Activated T-cell treated with anti-CD3 and anti-CD28 coated beads, Interleukin-2, amount 50 U/mL, for 4 hours (primary cell): ENCODE measurements at regions not wholly inside any gene's neighbourhood (a gene's known extent, or its start where the extent isn't known, plus 50 kb on each side); places are given as distances from the start of the nearest gene placed in this dataset.
"Not testable (repeated sequence)": the region's sequence is repeated elsewhere in the genome, so short reads cannot be mapped to it uniquely, and the experiment has no call there.

Experiments used
- ATAC-seq, 2 donors: fragments of 200-7000 bp; cut with Tn5 transposase; one replicate each; pipeline ENCODE4 v1.10.0; 2021
- DNase-seq: peaks from one replicate; pipeline ENCODE4 v3.0.0-alpha.2; 2020
- H3K27me3 Mint-ChIP-seq: one replicate; pipeline ENCODE4 v1.8.0; 2021; ENCODE audit warnings: low read depth, mixed read lengths
- H3K36me3 Mint-ChIP-seq: one replicate; pipeline ENCODE4 v1.8.0; 2022; ENCODE audit warnings: mixed read lengths; ENCODE audit not compliant: insufficient read depth
- H3K4me1 Mint-ChIP-seq: one replicate; pipeline ENCODE4 v1.8.0; 2021; ENCODE audit warnings: low read depth, mixed read lengths
- H3K4me3 Mint-ChIP-seq: one replicate; pipeline ENCODE4 v1.8.0; 2021; ENCODE audit warnings: mild to moderate bottlenecking, moderate library complexity, mixed read lengths
- H3K9me3 Mint-ChIP-seq: one replicate; pipeline ENCODE4 v1.8.0; 2021; ENCODE audit warnings: mixed read lengths

DNA sequence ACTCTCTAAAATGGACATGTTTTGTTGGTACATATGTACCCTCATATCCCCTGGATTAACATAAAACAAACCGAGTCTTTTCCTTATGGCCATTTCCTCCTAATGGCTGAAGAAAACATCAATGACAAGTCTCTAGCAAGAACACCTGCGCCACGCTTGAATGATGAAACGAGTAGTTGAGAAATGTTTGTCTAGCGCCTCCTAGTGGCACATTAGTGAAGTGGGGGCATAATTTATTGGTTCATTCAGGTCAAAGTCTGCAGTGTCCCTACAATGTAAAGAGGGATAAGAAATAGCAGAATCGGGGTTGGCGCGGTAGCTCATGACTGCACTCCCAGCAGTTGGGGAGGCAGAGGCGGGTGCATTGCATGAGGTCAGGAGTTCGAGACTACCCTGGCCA, 391.8 kb upstream of the USP9Y start:
- Mint-ChIP-seq H3K27me3 (no peaks in the 10 kb centered on the region), H3K4me1 (no peaks in the 10 kb centered on the region), H3K4me3 (no peak overlapping the region), H3K36me3 (no peaks in the 10 kb centered on the region), H3K9me3 (peaks cover 6% of the 10 kb centered on the region)
- no peak for ATAC-seq
- DNase-seq = no peak

DNA sequence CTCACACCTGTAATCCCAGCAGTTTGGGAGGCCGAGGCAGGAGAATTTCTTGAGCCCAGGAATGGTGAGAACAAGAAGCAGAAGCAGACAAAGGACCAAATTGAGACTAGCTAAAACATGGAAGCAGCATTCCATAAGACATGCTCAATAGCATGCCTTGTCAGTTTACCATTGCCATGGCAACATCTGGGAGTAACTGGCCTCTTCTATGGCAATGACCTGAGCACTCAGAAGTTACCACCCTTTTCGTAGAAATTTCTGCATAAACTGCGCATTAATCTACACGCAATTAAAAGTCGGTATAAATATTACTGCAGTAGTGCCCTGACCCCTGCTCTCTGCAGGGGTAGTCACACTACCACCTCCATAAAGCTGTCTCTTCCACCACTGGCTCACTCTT, 390.2 kb upstream of the USP9Y start:
- Mint-ChIP-seq H3K36me3 (no peaks in the 10 kb centered on the region), H3K4me3 (no peak overlapping the region), H3K9me3 (peaks cover 6% of the 10 kb centered on the region), H3K27me3 (no peaks in the 10 kb centered on the region), H3K4me1 (no peaks in the 10 kb centered on the region)
- ATAC-seq (no peak), DNase-seq (no peak)

DNA sequence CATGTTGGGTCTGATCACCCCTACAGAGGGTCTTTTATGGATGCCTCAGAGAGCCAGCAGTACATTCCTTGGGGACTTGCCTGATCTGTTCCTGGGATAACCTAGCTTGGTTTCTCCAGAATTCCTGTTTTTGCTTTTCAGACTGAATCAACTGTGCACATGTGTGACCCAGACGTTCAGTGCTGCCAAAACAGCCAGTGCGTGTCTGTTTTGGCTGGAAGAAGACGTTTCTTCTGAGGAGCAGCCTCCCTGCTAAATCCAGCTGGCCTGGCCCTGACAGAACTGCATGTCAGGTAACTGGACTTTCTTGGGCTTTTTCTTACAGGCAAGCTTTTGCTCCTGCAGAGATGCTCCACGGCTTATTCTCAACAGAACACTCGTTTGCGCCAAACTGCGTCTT, 373.3 kb upstream of the USP9Y start:
- DNase-seq (no peak), ATAC-seq (no peak)
- Mint-ChIP-seq H3K9me3 (no peaks in the 10 kb centered on the region), H3K36me3 (no peaks in the 10 kb centered on the region), H3K4me3 (no peak overlapping the region), H3K4me1 (no peaks in the 10 kb centered on the region), H3K27me3 (no peaks in the 10 kb centered on the region)

DNA sequence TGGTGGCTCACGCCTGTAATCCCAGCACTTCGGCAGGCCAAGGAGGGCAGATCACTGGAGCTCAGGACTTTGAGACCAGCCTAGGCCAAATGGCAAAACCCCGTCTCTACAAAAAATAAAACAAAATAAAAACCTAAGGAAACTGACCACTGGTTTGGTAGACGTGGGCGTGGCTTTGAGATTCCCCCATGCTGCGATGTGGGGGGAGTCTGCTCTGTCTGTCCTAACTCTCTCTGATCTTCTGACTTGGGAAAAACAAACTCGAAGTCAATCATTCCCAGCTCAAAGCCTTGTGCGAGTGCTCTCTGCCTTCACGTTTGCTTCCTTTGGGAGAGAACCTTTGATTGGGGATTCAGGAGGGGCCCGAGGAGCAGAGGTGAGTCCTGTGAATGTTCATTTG, 369.1 kb upstream of the USP9Y start:
- not testable (repeated sequence) for DNase-seq, H3K4me3 Mint-ChIP-seq, H3K27me3 Mint-ChIP-seq, H3K4me1 Mint-ChIP-seq, ATAC-seq, H3K36me3 Mint-ChIP-seq, H3K9me3 Mint-ChIP-seq

DNA sequence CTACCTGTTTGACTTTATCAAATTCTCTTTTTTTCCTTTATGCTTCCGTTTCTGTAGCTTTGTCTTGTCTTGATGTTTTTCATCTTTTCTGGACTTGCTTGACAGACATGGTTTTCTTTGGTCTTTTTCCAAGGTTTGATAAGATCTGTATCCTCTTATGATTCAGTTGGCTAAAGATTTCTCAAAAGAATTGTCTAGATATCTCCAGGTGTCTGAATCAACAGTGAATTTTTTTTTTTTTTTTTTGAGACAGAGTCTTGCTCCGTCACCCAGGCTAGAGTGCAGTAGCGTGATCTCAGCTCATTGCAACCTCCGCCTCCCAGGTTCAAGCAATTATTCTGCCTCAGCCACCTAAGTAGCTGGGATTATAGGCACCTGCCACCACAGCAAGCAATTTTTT, 357.8 kb upstream of the USP9Y start:
- Mint-ChIP-seq H3K4me1 (no peaks in the 10 kb centered on the region), H3K9me3 (no peaks in the 10 kb centered on the region), H3K4me3 (no peak overlapping the region), H3K27me3 (no peaks in the 10 kb centered on the region), H3K36me3 (no peaks in the 10 kb centered on the region)
- DNase-seq (no peak), ATAC-seq (no peak)

DNA sequence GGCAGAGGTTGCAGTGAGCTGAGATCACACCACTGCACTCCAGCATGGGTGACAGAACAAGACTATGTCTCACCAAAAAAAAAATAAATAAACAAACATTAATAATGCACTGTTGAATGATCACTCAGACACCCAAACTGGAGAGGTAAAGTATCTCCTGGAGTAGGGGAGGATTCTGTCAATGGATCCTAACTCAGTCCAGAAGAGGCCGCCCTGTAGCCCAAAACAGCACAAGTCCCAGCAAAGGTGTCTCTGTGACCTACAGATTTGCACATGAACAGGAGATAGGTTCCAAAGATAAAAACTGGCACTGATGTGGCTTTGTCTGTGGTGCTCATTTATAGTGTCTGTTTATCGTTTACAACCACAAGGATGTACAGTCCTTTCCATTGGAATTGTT, 352.9 kb upstream of the USP9Y start:
- Mint-ChIP-seq H3K27me3 (no peaks in the 10 kb centered on the region), H3K36me3 (no peaks in the 10 kb centered on the region), H3K4me1 (no peaks in the 10 kb centered on the region), H3K4me3 (no peak overlapping the region), H3K9me3 (peaks cover 3% of the 10 kb centered on the region)
- no peak for ATAC-seq
- DNase-seq = no peak

DNA sequence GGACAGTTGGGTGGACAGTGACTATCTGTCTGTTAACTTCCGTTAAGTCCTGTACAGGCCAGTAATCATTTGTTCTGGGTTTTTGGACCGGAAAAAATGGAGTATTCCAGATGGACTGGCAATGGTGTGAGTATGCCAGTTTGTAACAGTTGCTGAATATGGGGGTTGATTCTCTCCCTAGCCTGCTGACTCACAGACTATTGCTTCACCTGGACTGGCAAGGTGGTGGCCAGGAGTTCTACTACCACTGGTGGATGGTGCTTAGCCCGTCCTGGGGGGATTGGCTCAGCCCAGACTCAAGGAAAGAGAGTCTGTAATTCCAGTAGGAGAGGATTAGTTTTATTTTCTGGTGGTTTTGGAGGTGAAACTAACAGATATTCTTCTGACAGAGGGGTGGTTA, 343.8 kb upstream of the USP9Y start:
- H3K4me1 Mint-ChIP-seq = no peaks in the 10 kb centered on the region
- no peak overlapping the region for H3K4me3 Mint-ChIP-seq
- ATAC-seq (no peak), DNase-seq (no peak)
- H3K9me3 Mint-ChIP-seq = no peaks in the 10 kb centered on the region
- no peaks in the 10 kb centered on the region for H3K36me3 Mint-ChIP-seq
- no peaks in the 10 kb centered on the region for H3K27me3 Mint-ChIP-seq

DNA sequence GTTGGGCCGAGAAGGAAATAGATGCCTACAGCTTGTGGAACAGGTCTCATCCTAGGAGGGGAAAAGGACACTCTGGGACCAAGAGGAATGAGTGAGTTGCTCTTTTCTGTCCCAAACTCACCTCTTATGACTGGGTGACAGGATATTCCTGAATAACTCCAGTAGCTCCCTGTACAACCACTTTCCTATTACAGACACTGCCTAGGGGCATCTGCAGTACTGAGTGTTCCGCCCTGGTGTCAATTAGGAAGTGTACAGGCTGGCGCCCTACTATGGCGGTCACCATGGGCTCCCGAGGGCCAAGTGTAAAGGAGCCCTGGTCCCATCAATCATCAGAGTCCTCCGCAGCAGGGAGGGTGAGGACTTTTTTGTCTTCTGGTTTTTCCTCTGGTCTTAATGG, 343.4 kb upstream of the USP9Y start:
- Mint-ChIP-seq H3K36me3 (no peaks in the 10 kb centered on the region), H3K27me3 (no peaks in the 10 kb centered on the region), H3K4me3 (no peak overlapping the region), H3K4me1 (no peaks in the 10 kb centered on the region), H3K9me3 (no peaks in the 10 kb centered on the region)
- no peak for ATAC-seq
- DNase-seq = no peak

DNA sequence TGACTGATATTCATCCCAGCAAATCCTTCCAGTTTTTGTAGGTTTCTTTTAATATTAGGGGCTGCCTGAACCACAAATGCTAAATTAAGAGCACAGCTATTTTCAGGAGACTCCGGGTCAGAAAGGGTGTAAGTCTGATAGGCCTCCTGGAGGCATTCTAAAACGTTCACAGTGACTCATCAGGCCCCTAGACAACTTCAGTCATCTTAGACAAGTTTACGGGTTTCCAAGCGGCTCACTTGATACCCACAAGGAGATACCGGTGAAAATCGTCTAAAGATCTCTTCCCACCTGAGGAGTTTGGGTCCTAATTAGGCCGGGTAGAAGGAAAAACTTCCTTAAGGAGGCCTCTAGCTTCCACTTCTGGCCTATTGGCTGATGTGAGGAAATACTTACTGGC, 342.7 kb upstream of the USP9Y start:
- no peaks in the 10 kb centered on the region for H3K9me3 Mint-ChIP-seq
- no peaks in the 10 kb centered on the region for H3K4me1 Mint-ChIP-seq
- H3K4me3 Mint-ChIP-seq = no peak overlapping the region
- DNase-seq (no peak), ATAC-seq (no peak)
- H3K27me3 Mint-ChIP-seq = no peaks in the 10 kb centered on the region
- no peaks in the 10 kb centered on the region for H3K36me3 Mint-ChIP-seq

DNA sequence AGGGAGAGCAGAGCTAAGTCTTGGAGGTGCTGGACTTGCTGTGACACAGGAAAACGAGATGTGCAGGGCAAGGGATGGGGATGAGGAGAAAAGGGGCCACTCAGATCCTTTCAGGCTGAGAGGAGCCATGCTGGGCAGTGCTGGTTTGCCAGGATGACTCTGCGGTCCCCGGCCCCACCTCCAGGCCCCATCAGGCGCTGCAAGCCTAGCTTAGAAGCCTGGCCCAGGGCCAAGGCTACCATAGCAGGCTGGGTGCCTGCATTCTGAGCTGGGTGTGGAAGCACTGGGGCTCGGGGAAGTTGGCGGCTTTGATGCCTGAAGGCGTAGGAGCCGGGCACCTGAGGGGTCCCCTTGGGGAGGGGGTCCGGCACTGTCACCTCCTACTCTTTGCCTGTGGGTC, 341.2 kb upstream of the USP9Y start:
- Mint-ChIP-seq H3K27me3 (no peaks in the 10 kb centered on the region), H3K9me3 (no peaks in the 10 kb centered on the region), H3K4me1 (no peaks in the 10 kb centered on the region), H3K4me3 (no peak overlapping the region), H3K36me3 (no peaks in the 10 kb centered on the region)
- DNase-seq = no peak
- no peak for ATAC-seq

DNA sequence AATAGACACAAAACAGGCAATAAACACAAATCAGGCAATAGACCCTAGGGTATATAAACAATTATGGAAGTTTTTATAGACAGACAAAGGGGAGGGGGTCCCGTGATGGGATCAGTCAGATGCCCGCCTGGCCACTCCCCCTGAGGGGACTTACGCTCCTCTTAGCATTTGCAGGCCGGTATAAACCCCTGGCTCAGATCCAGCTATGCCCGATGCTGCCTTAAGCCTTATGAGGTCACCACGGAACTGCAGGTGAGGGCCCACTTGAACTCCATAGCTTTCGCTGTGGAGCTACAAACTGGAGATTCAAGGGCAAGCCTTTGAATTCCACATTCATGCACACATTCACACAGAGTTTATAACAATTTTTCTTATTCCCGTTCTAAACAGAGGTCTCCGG, 340.5 kb upstream of the USP9Y start:
- H3K9me3 Mint-ChIP-seq = no peaks in the 10 kb centered on the region
- no peaks in the 10 kb centered on the region for H3K4me1 Mint-ChIP-seq
- no peaks in the 10 kb centered on the region for H3K36me3 Mint-ChIP-seq
- H3K27me3 Mint-ChIP-seq = no peaks in the 10 kb centered on the region
- DNase-seq (no peak), ATAC-seq (no peak)
- no peak overlapping the region for H3K4me3 Mint-ChIP-seq

DNA sequence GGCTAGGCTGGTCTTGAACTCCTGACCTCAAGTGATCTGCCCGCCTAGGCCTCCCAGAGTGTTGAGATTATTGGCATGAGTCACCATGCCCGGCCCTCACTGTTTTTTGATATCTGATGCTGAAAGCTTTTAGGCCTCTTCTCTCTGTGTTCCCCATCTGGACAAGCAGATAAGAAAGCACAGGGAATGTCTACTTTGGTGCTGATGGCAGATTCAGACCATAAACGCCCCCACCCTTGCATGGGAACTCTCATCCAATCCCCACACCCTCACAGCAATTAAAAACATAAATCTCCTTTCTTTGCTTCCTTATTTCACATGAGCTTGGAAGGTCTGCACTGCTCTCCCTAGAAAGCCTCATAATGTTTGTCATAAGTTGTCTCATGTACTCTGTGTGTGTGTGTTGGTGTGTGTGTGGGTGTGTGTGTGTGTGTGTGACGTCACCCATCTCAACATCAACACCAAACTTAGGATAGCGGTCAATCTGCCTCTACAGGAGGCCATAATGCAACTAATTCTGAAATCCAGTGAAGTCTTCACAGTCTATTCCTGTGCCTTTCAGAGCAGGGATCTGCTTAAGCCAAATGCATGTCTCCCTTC, 335.6 kb upstream of the USP9Y start:
- ATAC-seq (no peak), DNase-seq (no peak)
- Mint-ChIP-seq H3K4me3 (no peak overlapping the region), H3K36me3 (no peaks in the 10 kb centered on the region), H3K9me3 (no peaks in the 10 kb centered on the region), H3K4me1 (no peaks in the 10 kb centered on the region), H3K27me3 (no peaks in the 10 kb centered on the region)

DNA sequence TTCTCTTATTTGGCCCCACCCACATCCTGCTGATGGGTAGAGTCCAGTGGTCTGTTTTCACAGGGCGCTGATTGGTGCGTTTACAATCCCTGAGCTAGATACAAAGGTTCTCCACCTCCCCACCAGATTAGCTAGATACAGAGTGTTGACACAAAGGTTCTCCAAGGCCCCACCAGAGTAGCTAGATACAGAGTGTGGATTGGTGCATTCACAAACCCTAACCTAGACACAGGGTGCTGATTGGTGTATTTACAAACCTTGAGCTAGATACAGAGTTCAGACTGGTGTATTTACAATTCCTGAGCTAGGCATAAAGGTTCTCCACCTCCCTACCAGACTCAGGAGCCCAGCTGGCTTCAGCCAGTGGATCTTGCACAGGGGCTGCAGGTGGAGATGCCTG, 326.4 kb upstream of the USP9Y start:
- H3K36me3 Mint-ChIP-seq, ATAC-seq, H3K9me3 Mint-ChIP-seq, DNase-seq, H3K4me3 Mint-ChIP-seq, H3K4me1 Mint-ChIP-seq, H3K27me3 Mint-ChIP-seq: not testable (repeated sequence)

DNA sequence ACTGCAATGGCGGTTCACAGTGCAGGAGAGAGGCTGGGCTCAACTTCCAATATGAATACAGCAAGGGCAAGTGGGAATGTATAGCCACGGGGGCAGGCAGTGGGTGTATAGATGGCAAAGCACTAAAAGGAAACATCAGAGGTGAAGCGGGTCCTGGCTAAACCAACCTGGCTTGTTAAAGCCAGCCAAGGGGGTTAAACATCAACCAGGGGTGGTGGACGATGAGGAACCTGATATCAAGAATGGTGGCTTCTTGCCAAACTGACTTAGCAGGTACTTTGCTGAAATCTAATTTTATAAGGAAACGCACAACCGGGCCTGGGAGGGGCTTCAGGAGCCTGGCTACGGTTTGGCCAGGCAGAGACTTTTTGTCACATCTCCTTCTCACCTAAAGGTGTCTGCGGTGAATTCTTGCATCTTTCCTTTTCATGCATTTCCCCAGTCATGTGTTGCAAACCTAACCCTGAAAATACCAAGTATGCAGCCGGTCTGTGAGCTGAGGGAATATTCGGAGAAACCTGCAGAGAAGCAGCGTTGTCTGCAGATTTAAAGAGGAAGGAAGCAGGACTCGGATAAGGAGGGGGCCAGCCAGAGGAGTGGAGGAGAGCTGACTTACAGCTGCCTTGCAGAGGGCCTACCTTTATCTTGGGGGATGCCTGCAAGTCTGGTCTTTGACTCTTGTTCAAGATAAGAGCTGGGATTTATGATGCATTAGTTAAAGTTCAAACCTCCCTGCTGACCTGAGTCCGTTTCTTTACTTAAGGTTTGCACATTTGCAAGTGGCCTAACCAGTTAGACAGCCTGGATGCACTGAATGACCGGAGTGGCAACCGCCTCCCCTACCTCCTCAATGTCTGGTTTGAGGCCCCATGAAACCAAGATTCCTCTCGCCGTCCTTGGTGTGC, 309.1 kb upstream of the USP9Y start:
- not testable (repeated sequence) for H3K4me1 Mint-ChIP-seq, ATAC-seq, H3K27me3 Mint-ChIP-seq, H3K36me3 Mint-ChIP-seq, DNase-seq, H3K4me3 Mint-ChIP-seq, H3K9me3 Mint-ChIP-seq

DNA sequence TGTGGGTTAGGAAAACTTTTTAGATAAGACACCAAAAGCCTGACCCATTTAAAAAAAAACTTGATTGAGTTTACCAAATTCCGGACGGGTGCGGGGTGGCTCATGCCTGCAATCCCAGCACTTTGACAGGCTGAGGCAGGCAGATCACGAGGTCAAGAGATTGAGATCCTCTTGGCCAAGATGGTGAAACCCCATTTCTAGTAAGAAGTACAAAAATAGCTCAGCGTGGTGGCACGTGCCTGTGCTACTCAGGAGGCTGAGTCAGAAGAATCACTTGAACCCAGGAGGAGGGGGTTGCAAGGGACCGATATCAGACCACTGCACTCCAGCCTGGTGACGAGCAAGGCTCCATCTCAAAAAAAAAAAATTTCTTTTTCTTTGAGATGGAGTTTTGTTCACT, 307.8 kb upstream of the USP9Y start:
- Mint-ChIP-seq H3K4me3 (no peak overlapping the region), H3K4me1 (peaks cover 4% of the 10 kb centered on the region), H3K27me3 (peaks cover 1% of the 10 kb centered on the region), H3K36me3 (no peaks in the 10 kb centered on the region), H3K9me3 (no peaks in the 10 kb centered on the region)
- no peak for DNase-seq
- ATAC-seq = no peak
